ENCODE measurements at regions not wholly inside any gene's neighbourhood (a gene's known extent, or its start where the extent isn't known, plus 50 kb on each side); places are given as distances from the start of the nearest gene placed in this dataset.

DNA sequence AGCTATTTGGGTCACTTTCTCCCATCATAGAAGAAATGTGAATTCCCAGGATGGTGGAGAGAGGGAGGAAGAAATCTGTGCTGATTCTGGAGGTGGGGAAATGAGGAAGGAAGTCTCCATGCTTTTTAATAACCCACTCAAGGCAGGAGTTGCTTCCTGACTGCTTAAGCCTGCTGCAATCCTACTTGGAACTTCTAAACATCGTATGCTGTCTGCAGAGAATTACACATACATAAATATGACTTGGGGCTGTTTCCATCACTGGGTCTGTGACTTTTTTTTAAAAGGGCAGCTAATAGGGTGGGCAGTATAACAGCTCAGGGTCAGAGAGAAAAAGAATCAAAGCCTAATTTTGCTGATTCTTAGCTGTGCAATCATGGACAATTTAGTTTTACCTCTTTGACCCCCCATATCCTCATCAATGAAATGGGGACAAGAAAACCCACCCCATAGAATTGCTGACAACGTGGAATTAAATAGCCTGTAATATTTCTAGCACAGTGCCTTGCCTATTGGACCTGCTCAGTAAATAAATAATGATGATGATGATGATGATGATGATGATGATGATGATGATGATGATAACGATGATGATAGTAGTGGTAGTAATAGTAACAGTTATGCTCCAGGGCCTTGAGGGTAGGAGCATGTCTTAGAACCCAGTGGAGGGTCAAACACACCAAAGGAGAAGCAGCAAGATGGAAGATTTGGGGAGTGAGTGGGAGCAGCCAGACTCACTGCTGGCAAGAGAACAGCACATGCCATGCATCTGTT is 166.7 kb upstream of the LRFN2 start:
- Histone ChIP-seq H3K36me3 (no peaks in the 10 kb centered on the region), H3K9me3 (no peaks in the 10 kb centered on the region), H3K4me3 (no peak overlapping the region), H3K27ac (no peak overlapping the region), H3K4me1 (no peaks in the 10 kb centered on the region), H3K27me3 (peaks cover 4 to 12% of the 10 kb centered on the region in 2 donors)
- no peak for TF ChIP-seq POLR2AphosphoS5 (IDR thresholded peaks at IDR 0.05)
- TF ChIP-seq POLR2A (IDR thresholded peaks at IDR 0.05) = no peak
- TF ChIP-seq CTCF (IDR thresholded peaks at IDR 0.05) = no peak
- intact Hi-C loops (cut with DNase I; ENCODE audit: low total_unique reads) = no loop called here
- DNase-seq (ENCODE audit: low spot score in 2 of 2) = no peak

GRCh38 chr6:40753048-40753447 is 165.9 kb upstream of the LRFN2 start:
- Histone ChIP-seq H3K27ac (no peak overlapping the region), H3K36me3 (no peaks in the 10 kb centered on the region), H3K4me1 (no peaks in the 10 kb centered on the region), H3K9me3 (no peaks in the 10 kb centered on the region), H3K27me3 (peaks cover 4 to 12% of the 10 kb centered on the region in 2 donors), H3K4me3 (no peak overlapping the region)
- TF ChIP-seq CTCF (IDR thresholded peaks at IDR 0.05) (no peak), POLR2A (IDR thresholded peaks at IDR 0.05) (no peak), POLR2AphosphoS5 (IDR thresholded peaks at IDR 0.05) (no peak)
- intact Hi-C loops (cut with DNase I; ENCODE audit: low total_unique reads) = no loop called here
- no peak for DNase-seq (ENCODE audit: low spot score in 2 of 2)

DNA sequence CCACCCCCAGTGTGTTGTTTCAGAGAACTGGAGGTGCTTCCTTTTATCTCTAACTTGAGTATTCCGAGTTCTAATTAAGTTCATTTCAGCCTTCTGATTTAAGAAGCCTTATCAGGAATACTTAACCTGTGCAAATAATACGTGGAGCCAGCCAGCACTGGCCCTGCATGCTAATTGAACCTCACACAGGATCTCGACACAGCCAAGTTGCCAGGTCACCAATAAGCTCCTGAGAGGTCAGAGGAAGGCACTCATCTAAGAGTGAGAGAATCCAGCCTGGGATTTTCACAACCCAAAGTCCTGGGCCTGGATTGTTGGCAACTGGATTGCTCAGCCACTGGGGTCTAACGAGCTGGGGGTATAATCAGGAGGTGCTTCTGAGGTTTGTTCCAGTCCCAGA is 157.7 kb upstream of the LRFN2 start:
- H3K27me3 ChIP-seq = no peaks in the 10 kb centered on the region
- no peak overlapping the region for H3K4me3 ChIP-seq
- no peaks in the 10 kb centered on the region for H3K4me1 ChIP-seq
- no peaks in the 10 kb centered on the region for H3K36me3 ChIP-seq
- DNase-seq (ENCODE audit: low spot score in 2 of 2) = no peak
- no peak overlapping the region for H3K27ac ChIP-seq
- no peaks in the 10 kb centered on the region for H3K9me3 ChIP-seq
- intact Hi-C loops (cut with DNase I; ENCODE audit: low total_unique reads) = no loop called here
- no peak for TF ChIP-seq POLR2A (IDR thresholded peaks at IDR 0.05)
- no peak for TF ChIP-seq POLR2AphosphoS5 (IDR thresholded peaks at IDR 0.05)
- no peak for TF ChIP-seq CTCF (IDR thresholded peaks at IDR 0.05)

DNA sequence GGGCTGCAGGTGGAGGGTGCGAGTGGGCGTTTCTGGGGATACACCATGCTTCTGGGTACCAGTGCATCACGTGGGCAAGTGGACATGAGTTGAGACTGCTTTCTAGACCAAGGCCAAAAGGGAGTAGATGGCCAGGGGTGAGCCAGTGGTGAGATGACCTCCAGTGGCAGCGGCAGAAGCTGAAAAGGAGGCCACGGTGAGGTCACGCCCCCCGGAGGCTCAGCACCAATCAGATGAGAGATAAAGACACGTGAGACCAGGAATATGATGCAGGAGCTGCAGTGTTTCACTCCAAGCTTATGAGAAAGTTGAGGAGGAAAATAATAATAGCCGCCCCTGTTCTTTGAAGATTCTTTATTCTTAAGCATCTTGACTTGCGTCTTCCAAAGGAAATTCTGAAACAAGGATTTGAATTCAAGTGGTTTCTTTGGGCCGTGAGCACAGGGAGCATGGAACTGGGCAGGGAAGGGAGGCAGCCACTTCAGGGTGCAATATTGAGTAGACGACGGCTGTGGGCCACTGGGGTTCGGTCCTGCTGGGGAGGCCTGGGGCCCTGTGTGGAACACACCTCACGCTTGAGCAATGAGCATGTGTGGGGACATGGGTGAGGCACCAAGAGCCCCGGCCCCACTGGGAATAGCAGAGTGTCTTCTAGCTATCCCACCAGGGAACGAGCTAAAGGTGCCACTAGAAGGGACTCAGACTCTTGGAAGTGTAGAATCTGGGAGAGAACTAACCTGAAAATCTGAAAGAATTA is 156.7 kb upstream of the LRFN2 start:
- Histone ChIP-seq H3K9me3 (no peaks in the 10 kb centered on the region), H3K36me3 (no peaks in the 10 kb centered on the region), H3K4me3 (no peak overlapping the region), H3K4me1 (no peaks in the 10 kb centered on the region), H3K27me3 (no peaks in the 10 kb centered on the region), H3K27ac (no peak overlapping the region)
- no peak for TF ChIP-seq CTCF (IDR thresholded peaks at IDR 0.05)
- no peak for TF ChIP-seq POLR2AphosphoS5 (IDR thresholded peaks at IDR 0.05)
- no peak for TF ChIP-seq POLR2A (IDR thresholded peaks at IDR 0.05)
- DNase-seq (ENCODE audit: low spot score in 2 of 2) = no peak
- intact Hi-C loops (cut with DNase I; ENCODE audit: low total_unique reads) = no loop called here

GRCh38 chr6:40743226-40743625 is 156.1 kb upstream of the LRFN2 start:
- no peak overlapping the region for H3K27ac ChIP-seq
- H3K27me3 ChIP-seq = no peaks in the 10 kb centered on the region
- no peaks in the 10 kb centered on the region for H3K4me1 ChIP-seq
- H3K36me3 ChIP-seq = no peaks in the 10 kb centered on the region
- no peak overlapping the region for H3K4me3 ChIP-seq
- TF ChIP-seq POLR2A (IDR thresholded peaks at IDR 0.05) (no peak), POLR2AphosphoS5 (IDR thresholded peaks at IDR 0.05) (no peak)
- intact Hi-C loops (cut with DNase I; ENCODE audit: low total_unique reads) = no loop called here
- no peaks in the 10 kb centered on the region for H3K9me3 ChIP-seq
- DNase-seq (ENCODE audit: low spot score in 2 of 2) = no peak
